Kidney epithelial cell (primary cell): ENCODE measurements at regions not wholly inside any gene's neighbourhood (a gene's known extent, or its start where the extent isn't known, plus 50 kb on each side); places are given as distances from the start of the nearest gene placed in this dataset.
"Not testable (repeated sequence)": the region's sequence is repeated elsewhere in the genome, so short reads cannot be mapped to it uniquely, and the experiment has no call there.

Source experiments
- DNase-seq: peaks from one replicate; pipeline ENCODE4 v3.0.0-alpha.2; 2010; ENCODE audit warnings: low read depth
- H3K27me3 ChIP-seq: 2 replicates; pipeline ENCODE4 v1.6.0; 2011; ENCODE audit warnings: low read length; ENCODE audit not compliant: control insufficient read depth, insufficient read depth
- H3K36me3 ChIP-seq: 2 replicates; pipeline ENCODE4 v1.5.1; 2011; ENCODE audit warnings: low read length; ENCODE audit not compliant: control insufficient read depth, insufficient read depth
- H3K4me3 ChIP-seq: 2 replicates; pipeline ENCODE4 v1.5.1; 2011; ENCODE audit warnings: low read depth, mild to moderate bottlenecking, control low read depth, low read length
- CTCF ChIP-seq: IDR thresholded peaks from 2 replicates; pipeline ENCODE4 v1.5.1; 2011; ENCODE audit warnings: mild to moderate bottlenecking, moderate library complexity, low read length, control low read depth, inconsistent platforms; ENCODE audit not compliant: insufficient read depth, poor library complexity, severe bottlenecking

- Histone ChIP-seq H3K4me3 (no peak overlapping the region), H3K36me3 (no peaks in the 10 kb centered on the region), H3K27me3 (no peaks in the 10 kb centered on the region)
- DNase-seq: no peak
- no peak for TF ChIP-seq CTCF
These were observed 212.2 kb upstream of the CENPE start for GRCh38 chr4:103410386-103410785.

- H3K36me3 ChIP-seq: no peaks in the 10 kb centered on the region
- H3K27me3 ChIP-seq: no peaks in the 10 kb centered on the region
- no peak for TF ChIP-seq CTCF
- H3K4me3 ChIP-seq: no peak overlapping the region
- no peak for DNase-seq
These were observed 207.3 kb upstream of the CENPE start for GRCh38 chr4:103405415-103405814.

GRCh38 chr4:103403619-103404018, 205.5 kb upstream of the CENPE start:
- no peak for DNase-seq
- TF ChIP-seq CTCF: no peak
- H3K27me3 ChIP-seq: no peaks in the 10 kb centered on the region
- no peak overlapping the region for H3K4me3 ChIP-seq
- no peaks in the 10 kb centered on the region for H3K36me3 ChIP-seq

- TF ChIP-seq CTCF: no peak
- Histone ChIP-seq H3K27me3 (no peaks in the 10 kb centered on the region), H3K4me3 (no peak overlapping the region), H3K36me3 (no peaks in the 10 kb centered on the region)
- DNase-seq: no peak
These were observed 204.1 kb upstream of the CENPE start for GRCh38 chr4:103402198-103402597.

GRCh38 chr4:103400405-103400804, 202.3 kb upstream of the CENPE start:
- TF ChIP-seq CTCF: no peak
- H3K27me3 ChIP-seq: no peaks in the 10 kb centered on the region
- no peaks in the 10 kb centered on the region for H3K36me3 ChIP-seq
- H3K4me3 ChIP-seq: no peak overlapping the region
- DNase-seq: peak; percentile 50

GRCh38 chr4:103397541-103397940, 199.4 kb upstream of the CENPE start:
- Histone ChIP-seq H3K27me3 (no peaks in the 10 kb centered on the region), H3K36me3 (no peaks in the 10 kb centered on the region), H3K4me3 (no peak overlapping the region)
- TF ChIP-seq CTCF: no peak
- DNase-seq: no peak

- DNase-seq, H3K4me3 ChIP-seq, H3K27me3 ChIP-seq, H3K36me3 ChIP-seq: not testable (repeated sequence)
These were observed 189.4 kb upstream of the CENPE start for GRCh38 chr4:103387508-103388011.

- not testable (repeated sequence) for H3K36me3 ChIP-seq, H3K4me3 ChIP-seq, H3K27me3 ChIP-seq, DNase-seq
These were observed 187.4 kb upstream of the CENPE start for GRCh38 chr4:103385565-103385964.
